Hematopoietic multipotent progenitor cell treated with erythropoietin and hydrocortisone succinate and interleukin-3 and kit ligand, for 6 days (in vitro differentiated cells): ENCODE measurements at regions not wholly inside any gene's neighbourhood (a gene's known extent, or its start where the extent isn't known, plus 50 kb on each side); places are given as distances from the start of the nearest gene placed in this dataset.

Experiments used
- DNase-seq: peaks from one replicate; pipeline ENCODE4 v3.0.0-alpha.2; 2015

DNA sequence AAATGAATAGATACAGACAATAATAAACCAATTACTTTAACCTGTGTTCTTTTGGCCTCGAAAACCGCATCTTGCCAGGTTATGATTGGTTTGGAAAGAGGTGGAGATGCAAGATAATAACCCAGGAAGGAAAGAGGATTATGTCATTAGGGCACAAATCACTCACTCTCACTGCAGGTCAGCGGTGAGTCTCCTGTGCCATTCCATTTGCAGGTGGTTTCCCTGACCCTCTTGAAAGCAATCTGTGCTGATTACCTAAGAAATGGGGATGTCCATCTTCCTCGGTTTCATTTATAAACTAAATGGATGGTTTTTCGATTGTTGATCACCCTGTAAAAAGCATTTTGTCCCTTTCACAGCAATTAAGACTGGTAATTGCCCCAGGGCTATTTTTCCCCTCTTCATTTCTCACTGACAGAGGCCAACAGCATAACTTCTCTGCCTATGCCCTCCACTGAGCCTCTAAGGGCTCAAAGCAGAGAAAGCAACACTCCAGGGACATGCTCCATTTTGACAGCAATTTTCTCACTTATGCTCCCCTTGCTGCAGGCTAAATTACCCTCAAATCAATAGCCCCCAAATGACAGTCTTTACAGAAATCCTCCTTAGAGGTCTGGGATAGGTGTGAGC lies 257.5 kb downstream of the IPMK start:
- no peak for DNase-seq

DNA sequence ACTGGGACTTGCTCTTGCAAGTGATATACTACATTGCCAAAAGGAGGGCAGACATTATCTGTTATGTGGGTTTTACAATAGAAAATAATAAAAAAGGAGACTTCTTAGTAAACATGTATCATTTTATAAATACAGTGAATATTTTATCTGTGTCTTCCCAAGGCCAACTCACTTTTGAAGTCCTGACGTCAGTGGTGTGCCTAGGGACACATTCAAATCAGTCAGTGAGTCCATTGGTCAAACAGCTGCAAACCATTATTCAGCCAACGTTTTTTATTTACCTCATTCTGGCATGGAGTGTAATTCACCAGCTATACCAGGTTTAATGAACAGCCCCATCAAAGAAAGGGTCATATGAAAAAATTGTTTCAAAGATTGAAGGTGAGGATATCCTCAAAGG lies 263.7 kb downstream of the IPMK start:
- no peak for DNase-seq

DNA sequence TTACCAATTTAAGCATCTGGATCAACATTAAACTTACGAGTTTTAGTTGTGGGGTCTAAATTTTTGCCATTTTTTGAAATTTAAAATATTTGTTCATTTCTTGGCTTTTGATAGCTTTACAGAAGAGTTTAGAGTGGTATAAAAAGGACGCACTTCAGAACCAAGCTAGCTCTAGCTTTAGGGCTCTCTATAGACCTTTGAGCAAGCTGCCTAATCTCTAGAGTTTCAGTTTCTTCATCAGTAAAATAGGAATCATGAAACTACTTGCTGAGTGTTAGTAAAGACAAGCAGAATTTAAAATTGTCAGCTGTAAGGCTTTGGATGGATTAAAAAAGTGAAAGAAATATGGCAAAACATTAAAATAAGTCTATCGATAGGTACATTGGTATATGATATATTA lies 266.5 kb downstream of the IPMK start:
- no peak for DNase-seq

DNA sequence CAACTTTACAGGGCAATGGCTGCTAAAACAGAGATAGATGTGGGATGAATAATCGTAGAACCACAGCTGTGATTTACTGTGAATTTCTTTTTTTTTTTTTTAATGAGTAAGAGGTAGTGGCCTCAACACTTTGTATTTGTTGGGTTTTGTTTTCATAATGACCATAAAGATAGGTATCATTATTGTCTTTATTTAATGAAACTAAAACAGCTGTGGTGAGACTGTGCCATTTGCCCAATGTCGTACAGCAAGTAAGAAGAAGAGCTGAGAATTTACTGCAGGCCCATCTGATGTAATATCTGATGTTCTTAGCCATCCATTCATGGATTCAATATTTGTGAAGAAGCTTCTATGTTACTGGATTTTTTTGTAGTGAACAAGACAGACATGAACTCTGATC lies 271.2 kb downstream of the IPMK start:
- DNase-seq: no peak

DNA sequence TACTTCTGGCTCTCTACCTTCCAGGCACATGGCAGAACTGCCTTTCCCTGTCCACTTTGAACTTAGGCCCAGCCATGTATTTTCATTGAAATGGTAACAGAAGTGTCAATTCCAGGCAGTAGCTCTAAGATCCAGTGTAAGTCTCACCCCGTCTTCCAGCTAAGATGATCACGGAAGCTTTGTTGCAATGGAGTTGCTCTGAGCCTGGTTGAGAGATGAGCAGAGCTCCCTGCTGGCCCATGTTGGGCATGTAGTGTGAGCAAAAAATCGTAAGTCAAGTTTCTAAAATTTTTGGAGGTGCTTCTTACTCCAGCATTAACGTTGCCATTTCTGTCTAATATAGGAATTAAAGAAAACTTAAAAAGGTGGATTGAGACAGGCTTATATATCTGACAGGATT lies 274.4 kb downstream of the IPMK start:
- DNase-seq: no peak

DNA sequence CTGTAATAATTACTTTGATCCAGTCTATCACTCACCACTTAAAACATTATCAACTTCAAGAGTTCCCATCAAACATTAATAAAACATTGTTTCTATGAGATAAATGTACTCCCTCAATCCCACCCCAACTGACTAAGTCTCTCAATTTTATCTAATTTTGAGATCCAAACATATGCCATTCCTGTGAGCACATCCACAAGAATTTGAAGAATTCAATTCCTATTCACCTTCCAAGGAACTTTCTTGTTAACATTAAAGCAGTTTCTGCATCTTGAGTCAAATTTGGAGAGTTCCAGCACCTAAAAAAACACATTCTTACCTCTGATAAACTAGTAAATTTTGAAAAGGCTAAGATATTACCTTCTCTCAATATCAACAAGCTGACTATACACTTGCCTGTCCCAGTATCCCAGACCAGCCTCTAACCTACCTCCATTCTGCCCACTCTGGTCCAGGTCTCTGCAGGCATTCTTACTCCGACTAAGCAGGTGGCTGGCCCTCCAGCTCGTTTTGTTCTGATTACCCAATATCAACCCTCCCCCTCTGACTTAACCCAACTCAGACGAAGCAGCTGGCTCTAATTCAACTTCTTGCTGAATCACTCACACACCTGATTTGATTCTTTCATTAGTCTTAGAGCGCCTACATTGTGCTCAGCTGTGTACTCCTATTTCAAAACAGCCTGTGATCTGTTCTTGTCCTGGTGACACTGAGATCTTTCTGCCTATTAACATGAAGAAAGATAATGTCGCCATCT lies 275.2 kb downstream of the IPMK start:
- no peak for DNase-seq

DNA sequence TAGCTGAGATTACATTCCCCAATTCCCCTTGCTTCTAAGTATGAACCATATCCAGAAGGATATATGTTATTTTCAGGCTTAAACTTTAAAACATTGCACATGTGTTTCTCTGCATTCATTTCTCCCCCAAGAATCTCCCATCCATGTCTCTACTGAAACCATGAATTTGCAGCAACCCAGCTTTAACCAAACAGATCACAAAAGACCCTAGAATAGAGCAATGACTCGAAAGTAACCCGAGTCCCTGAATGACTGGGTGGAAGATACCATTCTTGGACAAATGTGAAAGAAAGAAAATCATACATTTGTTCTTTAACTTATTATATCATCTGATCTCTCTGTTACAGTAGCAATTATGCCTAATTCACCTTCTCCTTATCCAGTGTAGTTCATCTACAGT lies 278.7 kb downstream of the IPMK start:
- no peak for DNase-seq

DNA sequence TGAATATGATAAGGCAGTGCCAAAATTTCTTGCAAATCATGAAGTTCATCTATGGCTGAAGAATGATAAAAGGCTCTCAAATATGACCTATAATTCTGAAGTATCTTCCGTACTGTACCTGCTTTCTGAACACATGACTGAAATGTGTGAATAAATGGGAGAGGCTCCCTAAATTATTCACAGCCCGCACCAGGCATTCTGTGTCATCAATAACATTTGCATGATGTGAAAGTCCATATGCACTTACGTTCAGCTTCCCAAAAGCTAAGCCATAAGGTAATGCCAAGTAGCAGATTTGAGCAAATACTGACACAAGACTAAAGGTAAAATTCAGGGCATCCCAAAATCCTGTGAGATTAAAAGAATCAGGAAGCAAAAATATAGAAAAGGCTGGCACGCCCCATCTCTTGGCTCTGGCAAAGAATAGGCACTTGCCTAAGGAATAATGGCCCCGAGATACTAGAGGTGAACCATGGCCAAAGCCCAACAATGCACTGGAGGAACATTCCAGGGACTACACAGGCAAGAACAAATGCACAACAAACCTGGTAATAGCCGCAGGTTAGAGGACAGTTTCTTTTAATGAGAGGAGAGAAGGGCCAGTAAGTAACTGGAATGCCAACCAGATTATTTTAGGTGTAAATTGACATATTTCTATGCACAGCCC lies 280.5 kb downstream of the IPMK start:
- DNase-seq: no peak

DNA sequence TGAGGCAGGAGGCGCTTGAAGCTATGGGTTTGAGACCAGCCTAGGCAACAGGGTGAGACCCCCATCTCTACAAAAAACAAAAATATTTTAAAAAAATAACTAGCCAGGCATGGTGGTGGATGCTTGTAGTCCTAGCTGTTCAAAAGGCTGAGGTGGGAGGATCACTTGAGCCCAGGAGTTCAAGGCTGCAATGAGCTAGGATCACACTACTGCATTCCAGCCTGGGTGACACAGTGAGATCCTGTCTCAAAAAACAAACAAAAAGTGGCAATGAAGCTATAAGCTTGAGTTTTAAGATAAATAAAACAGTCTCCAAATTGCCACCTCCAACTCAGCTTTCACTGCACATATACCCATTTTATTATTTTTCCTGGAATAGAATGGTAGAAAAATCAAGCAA lies 281.3 kb downstream of the IPMK start:
- DNase-seq: no peak

DNA sequence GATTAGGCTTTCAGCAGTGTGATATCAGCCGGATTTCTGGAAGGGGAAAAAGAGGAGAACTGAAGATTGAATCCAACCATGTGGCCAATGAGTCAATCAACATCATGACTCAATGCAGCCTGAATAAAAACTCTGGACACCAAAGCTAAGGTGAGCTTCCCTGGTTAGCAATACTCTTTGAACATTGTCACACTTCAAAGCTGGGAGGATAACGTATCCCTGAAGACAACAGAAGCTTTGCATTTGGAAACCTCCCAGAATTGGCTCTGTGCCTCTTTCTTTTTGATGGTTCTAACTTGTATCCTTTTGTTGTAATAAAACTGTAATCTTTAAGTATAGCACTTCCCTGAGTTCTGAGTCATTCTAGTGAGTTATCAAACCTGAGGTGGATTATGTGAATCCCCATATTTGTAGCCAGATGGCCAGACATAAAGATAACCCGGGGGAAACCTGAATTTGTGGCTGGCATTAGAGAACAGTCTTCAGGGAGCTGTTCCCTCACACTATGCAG lies 284.4 kb downstream of the IPMK start:
- DNase-seq: no peak

DNA sequence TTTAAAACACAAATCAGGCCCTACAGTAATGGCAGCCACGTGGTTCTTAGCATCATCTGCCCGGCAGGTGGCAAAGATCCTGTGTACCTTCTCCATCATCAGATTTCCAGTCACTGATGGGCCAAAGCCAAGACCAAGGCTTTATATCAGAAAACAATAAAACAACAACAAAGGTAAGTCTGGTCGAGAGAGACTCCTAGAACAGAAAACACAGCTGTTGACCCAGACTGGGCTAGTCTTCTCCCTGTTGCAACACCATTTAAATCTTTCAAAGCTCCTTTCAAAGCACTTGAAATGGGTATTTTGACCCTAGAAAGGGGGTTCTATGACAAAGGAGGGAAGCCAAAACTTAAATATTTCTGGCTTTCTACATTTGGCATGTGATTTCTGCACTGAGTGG lies 285.6 kb downstream of the IPMK start:
- DNase-seq: no peak

DNA sequence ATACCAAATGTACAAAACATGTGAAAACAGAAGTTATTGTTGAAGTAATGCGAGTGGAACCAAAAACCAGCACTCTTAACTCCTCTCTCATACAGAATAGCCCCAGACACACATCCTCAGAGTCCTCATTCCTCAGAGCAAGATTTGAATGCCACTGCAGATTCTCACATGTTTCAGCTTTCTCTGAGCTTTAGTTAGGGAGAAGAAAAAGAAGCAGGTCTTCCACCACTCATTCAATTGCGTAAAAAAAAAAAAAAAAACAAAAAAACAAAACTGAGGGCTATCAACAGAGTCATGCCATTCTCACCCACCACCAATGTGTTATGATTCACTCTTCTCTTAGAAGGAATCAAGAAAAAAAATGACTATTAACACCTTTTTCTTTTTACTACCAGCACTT lies 287.7 kb downstream of the IPMK start:
- no peak for DNase-seq

DNA sequence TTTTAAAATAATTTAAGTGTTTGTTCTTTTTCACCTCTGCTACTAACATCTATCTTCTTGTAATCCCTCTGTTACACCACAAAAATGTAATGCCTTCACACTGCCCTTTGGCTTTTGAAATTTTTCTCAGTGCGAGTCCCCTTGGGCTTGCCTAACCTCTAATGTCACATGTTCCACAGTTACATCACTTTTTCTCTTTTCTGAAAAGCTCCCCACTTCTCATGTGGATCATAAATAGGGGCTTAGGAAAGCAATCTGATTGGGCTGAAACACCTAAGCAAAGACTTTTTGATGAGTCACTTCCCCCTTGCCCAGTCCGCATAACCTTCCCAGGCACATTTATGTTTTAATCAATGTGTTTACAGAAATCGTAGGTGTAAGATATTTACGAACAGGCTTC lies 288.2 kb downstream of the IPMK start:
- no peak for DNase-seq

DNA sequence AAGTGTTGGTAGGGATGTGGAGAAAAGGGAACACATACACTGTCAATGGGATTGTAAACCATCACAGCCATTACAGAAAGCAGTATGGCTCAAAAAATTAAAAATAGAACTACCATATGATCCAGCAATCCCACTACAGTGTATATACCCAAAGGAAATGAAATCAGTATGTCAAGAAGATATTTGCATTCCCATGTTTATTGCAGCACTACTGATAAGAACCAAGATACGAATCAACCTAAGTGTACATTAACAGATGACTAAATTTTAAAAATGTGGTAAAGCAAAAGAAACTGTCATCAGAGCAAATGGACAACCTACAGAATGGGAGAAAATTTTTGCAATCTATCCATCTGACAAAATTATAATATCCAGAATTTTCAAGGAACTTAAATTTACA lies 290.4 kb downstream of the IPMK start:
- DNase-seq: no peak

DNA sequence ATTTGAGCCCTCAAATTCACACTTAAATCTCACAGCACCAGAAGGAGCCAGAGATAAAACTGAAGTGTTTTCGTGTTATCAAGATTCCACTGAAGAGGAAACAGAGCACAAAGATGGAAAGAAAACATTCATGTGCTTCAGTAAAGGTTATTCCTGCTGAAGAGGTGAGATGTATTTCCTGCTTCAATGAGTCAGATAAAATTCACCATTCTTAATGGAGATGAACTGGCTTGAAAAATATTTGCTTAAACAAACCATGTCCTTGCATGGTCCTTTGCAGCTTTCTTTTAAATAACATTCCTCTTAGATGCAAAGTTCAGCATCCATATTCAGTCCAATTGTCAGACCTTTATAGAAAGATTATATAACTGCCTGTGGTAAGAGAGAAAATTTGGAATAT lies 294.2 kb downstream of the IPMK start:
- no peak for DNase-seq

DNA sequence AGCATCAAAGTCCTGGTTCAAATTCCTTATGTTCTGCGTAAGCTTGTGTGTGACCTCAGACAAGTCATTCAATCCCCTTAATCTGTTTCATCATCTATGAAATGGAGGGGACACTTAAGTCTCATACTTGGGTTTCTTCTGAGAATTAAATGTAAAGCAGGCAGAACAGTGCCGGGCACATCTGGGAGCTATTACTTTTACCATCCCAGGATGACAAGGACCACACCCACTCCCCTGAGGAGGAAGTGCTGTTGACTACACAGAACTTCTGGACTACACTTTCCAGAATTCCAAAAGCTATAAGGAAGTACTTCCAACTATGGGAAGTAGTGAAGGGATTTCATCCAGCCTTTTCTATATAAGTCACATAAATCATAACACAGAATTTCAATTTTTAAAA lies 294.9 kb downstream of the IPMK start:
- DNase-seq: no peak

DNA sequence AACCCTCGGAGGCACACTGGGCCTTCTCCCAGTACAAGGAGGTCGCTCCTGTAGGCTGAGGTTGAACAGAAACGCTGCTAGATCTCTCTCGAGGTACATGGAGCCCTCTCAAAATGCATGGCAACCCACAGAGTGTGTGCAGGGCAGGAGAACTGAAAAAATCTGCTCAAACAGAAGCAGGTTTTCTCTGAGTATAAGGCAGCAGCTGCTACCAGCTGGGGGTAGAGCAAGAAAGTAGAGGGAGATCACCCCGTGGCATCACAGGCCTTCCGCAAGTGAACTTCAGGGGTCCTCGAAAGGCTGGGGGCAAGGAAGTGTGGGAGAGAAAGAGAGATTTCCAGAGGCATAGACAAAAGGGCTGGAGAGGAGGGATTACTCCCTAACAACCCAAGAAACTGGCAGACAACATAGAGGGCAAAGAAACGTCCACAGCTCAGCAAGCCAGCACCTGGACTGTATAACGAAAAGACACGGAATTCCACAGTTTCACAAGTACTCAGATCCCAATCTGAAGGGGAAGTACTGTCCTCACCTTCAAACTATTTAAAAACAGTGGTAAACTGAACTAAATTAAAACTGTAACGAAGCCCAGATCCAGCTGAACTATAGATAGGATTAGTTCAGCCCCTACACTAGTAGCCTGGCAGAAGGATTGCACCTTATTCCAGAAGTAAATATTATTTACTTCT lies 299.2 kb downstream of the IPMK start:
- DNase-seq: no peak

DNA sequence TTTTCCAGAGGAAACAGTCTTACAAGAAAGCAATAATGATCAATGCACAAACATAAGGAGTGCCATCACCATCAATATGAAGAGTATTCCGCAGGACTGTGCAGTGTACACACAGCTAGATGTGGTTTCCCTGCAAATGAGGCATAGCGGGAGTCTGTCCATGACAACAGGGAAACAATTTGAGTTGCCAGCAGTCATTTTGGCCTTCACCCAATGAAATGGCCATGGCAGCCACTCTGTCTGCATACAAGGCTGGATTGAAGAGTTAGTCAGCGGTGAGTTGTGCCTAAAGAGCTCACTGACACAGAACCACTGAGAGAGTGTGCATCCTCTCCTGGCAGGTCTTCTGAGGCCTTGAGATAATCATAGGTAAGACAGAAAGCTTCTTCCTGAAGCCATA lies 303.3 kb downstream of the IPMK start:
- no peak for DNase-seq

DNA sequence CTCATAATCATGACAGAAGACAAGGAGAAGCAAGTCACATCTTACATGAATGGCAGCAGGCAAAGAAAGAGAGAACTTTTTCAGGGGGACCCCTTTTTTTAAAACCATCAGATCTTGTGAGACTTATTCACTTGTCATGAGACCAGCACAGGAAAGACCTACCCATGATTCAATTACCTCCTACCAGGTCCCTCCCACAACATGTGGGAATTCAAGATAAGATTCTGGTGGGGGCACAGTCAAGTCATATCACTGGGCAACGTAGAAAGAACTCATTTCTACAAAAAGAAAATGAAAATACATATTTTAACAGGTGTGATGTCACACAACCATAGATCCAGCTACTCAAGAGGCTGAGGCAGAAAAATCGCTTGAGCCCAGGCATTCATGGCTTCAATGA lies 304.1 kb downstream of the IPMK start:
- DNase-seq: peak; percentile 65

DNA sequence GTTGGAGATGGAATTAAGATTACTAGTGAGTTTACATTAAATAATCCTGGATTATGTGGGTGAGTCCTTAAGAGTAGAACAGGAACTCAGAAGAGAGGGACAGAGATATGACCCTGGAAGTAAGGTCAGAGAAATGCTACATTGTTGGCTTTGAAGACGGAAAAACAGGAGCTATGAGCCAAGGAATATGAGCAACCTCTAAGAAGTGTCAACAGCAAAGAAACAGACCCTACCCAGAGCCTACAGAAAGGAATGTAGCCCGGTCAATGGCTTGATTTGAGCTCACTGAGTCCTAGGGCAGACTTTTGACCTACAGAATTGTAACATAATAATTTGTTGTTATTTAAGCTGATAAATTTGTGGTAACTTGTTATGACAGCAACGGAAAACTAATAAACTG lies 304.9 kb downstream of the IPMK start:
- DNase-seq: no peak

DNA sequence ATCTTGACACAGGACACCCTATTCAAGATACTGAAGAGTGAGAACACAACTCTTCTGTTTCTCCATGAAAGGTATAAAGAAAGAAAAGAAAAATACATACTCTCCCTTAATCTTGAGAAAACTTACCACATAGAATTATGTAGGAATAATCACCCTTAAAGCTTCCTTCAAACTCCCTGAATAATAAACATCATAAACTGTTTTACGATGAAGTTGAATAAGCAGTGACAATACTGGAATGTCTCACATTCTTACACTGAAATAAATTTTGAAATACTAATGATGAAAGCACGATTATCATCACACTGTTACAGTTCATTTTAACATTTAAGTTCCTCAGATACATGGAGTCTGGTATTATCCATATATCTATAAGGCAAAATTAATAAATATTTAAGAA lies 306.2 kb downstream of the IPMK start:
- no peak for DNase-seq

DNA sequence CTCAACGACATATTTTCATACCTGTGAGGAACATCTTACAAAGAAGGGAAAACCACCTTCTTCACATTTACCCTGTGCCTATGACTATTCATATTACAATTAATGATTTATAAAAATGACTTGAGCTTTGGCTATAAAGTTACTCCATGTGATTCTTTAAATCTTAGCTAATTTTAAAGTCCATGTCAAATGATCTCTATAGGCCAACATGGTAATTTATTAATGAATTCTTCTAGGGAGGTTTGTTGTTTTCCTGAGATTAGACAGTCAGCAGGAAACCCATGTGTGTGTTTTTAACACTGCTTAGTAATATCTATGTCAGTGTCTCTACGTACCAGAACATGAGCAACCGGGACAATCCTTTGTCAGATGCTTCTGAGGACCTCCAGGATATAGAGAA lies 307.3 kb downstream of the IPMK start:
- no peak for DNase-seq

DNA sequence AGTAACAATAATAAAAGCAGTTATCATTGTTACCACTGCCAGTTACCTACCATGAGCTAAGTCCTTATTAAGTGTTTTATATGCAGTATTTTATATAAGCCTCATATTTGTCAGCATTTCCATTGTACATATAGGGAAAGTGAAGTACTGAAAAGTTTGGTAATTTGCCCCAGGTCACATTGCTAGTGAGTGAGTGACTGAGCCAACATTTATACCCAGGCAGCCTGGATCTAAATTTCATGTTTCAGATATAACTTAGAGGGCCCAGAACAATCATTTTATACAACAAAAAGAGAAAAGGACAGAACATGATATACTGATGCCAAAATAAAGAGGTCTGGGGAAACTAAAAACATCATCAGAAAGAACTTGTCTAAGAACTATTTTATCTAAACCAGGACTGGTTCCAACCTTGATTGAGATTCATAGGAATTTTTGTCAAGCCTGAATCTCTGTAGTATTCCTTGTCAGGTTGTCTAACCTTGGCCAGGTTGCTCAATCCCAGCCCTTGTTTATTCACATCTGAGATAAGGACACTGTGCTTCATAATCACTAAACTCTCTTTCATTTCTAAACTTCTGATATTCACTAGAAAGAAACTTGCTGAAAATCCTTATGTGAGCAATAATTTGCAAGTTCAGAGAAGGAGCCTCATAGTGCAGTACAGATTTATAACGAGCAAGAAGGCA lies 308.2 kb downstream of the IPMK start:
- no peak for DNase-seq
